ENCODE measurements at regions not wholly inside any gene's neighbourhood (a gene's known extent, or its start where the extent isn't known, plus 50 kb on each side); places are given as distances from the start of the nearest gene placed in this dataset.

- Mint-ChIP-seq H3K9me3 (peaks cover 2% of the 10 kb centered on the region), H3K27me3 (no peaks in the 10 kb centered on the region), H3K36me3 (no peaks in the 10 kb centered on the region), H3K4me1 (no peaks in the 10 kb centered on the region), H3K4me3 (no peak overlapping the region), H3K27ac (no peak overlapping the region)
- POLR2A ChIA-PET, result no interaction called here
- ATAC-seq (ENCODE audit: low read depth) (no peak), DNase-seq (no peak)
These were observed 585.5 kb downstream of the INHBA start for GRCh38 chr7:41117431-41117830.

GRCh38 chr7:41116817-41117216, 586.1 kb downstream of the INHBA start:
- Mint-ChIP-seq H3K27ac (no peak overlapping the region), H3K4me3 (no peak overlapping the region), H3K4me1 (no peaks in the 10 kb centered on the region), H3K9me3 (peaks cover 2% of the 10 kb centered on the region), H3K27me3 (no peaks in the 10 kb centered on the region), H3K36me3 (no peaks in the 10 kb centered on the region)
- DNase-seq (no peak), ATAC-seq (ENCODE audit: low read depth) (no peak)
- POLR2A ChIA-PET, result no interaction called here

DNA sequence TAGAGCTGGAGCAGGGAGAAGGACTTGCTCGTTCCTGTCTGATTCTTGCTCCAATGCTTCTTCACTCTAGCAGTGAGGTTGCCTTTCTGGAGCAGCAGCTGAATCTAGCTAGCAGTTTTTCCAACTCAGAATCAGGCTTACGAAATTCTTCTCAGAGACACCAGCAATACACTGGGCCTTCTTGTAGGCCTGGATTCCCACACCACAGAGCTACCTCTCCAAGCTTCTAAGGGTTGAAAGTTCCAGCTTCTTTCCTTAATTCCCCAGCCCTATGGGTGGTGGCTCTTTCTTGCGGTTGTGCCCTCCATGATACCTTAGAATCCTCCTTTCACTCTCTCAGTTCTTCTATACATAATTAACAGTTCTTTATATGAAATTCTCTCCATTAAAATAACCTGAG, 586.6 kb downstream of the INHBA start:
- POLR2A ChIA-PET, result no interaction called here
- ATAC-seq (ENCODE audit: low read depth), result no peak
- H3K36me3 Mint-ChIP-seq, result no peaks in the 10 kb centered on the region
- no peaks in the 10 kb centered on the region for H3K4me1 Mint-ChIP-seq
- no peak overlapping the region for H3K4me3 Mint-ChIP-seq
- peaks cover 2% of the 10 kb centered on the region for H3K9me3 Mint-ChIP-seq
- no peak overlapping the region for H3K27ac Mint-ChIP-seq
- H3K27me3 Mint-ChIP-seq, result no peaks in the 10 kb centered on the region
- no peak for DNase-seq

- DNase-seq (no peak), ATAC-seq (ENCODE audit: low read depth) (no peak)
- Mint-ChIP-seq H3K4me1 (no peaks in the 10 kb centered on the region), H3K9me3 (no peaks in the 10 kb centered on the region), H3K36me3 (no peaks in the 10 kb centered on the region), H3K27me3 (no peaks in the 10 kb centered on the region), H3K27ac (no peak overlapping the region), H3K4me3 (no peak overlapping the region)
- POLR2A ChIA-PET, result no interaction called here
These were observed 588.2 kb downstream of the INHBA start for GRCh38 chr7:41114691-41115090.

- Mint-ChIP-seq H3K4me3 (no peak overlapping the region), H3K9me3 (no peaks in the 10 kb centered on the region), H3K27me3 (no peaks in the 10 kb centered on the region), H3K36me3 (no peaks in the 10 kb centered on the region), H3K4me1 (no peaks in the 10 kb centered on the region), H3K27ac (no peak overlapping the region)
- POLR2A ChIA-PET, result no interaction called here
- ATAC-seq (ENCODE audit: low read depth) (no peak), DNase-seq (no peak)
These were observed 588.8 kb downstream of the INHBA start for GRCh38 chr7:41114131-41114530.

DNA sequence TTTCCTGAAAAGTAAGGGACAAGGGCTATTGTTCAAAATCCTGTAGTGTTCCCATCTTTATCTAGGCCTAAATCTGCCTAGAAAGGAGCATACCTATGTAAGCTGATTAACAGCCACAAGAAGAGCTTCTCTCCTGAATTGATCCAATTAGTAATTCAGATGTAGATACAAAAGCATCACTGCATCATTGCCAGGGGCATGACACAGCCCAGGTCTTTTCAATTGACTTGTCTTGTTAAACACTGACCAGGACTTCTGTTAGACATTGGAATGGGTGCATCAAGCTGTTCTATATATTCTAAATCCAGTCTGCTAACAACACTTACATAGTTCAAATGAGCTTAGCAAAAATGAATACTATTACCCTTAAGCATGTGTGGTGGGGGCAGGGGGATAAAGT, 589.2 kb downstream of the INHBA start:
- Mint-ChIP-seq H3K9me3 (no peaks in the 10 kb centered on the region), H3K27ac (no peak overlapping the region), H3K27me3 (no peaks in the 10 kb centered on the region), H3K36me3 (no peaks in the 10 kb centered on the region), H3K4me3 (no peak overlapping the region), H3K4me1 (no peaks in the 10 kb centered on the region)
- ATAC-seq (ENCODE audit: low read depth), result no peak
- POLR2A ChIA-PET, result no interaction called here
- DNase-seq, result no peak

DNA sequence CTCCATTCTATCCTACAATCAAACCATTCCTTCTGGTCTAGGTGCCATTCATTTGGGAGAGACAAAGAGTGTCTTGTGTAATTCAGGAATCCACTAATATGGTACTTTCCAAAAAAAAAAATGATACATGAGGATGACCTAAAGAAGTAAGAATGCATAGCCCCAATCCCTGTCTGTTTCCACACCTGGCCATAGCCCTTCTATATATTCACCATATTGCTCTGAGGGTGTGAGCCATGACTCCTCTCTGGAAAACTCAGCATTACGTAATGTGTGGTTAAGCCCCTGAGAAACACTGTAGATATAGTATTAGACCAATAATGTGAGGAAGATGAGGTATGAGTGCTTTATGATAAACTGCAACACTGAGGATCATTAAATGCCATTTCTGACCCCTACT, 592.7 kb downstream of the INHBA start:
- Mint-ChIP-seq H3K27ac (no peak overlapping the region), H3K27me3 (no peaks in the 10 kb centered on the region), H3K4me3 (no peak overlapping the region), H3K9me3 (no peaks in the 10 kb centered on the region), H3K36me3 (no peaks in the 10 kb centered on the region), H3K4me1 (no peaks in the 10 kb centered on the region)
- ATAC-seq (ENCODE audit: low read depth) (no peak), DNase-seq (no peak)
- POLR2A ChIA-PET, result no interaction called here

GRCh38 chr7:41108821-41109220, 594.1 kb downstream of the INHBA start:
- no peak overlapping the region for H3K4me3 Mint-ChIP-seq
- no peaks in the 10 kb centered on the region for H3K4me1 Mint-ChIP-seq
- H3K27ac Mint-ChIP-seq, result no peak overlapping the region
- H3K36me3 Mint-ChIP-seq, result no peaks in the 10 kb centered on the region
- POLR2A ChIA-PET, result no interaction called here
- no peak for ATAC-seq (ENCODE audit: low read depth)
- H3K27me3 Mint-ChIP-seq, result no peaks in the 10 kb centered on the region
- DNase-seq, result no peak
- no peaks in the 10 kb centered on the region for H3K9me3 Mint-ChIP-seq

DNA sequence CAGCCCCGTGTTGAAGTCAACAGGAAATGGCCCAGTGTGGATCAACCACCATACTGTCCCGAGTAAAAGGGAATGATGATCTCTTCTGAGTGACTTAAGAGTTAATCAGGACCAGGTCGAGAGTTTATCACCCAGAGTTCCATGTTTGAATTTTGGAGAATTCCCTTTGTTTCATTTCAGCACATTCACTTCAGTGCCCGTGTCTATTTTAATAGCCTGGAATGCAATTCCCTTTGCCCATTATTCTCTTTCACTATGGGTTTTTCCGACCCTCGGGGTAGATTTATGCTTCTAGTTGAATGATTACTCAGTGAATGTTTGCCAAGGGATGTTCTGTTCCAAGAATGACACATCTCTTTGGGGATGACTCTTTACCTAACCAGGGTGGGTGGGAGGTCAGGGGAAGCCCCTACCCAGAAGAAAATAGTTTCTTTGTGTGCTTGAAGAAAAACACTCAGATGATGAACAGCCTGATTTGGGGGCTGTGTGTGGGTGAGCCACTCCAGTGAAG, 594.9 kb downstream of the INHBA start:
- Mint-ChIP-seq H3K4me3 (no peak overlapping the region), H3K27me3 (no peaks in the 10 kb centered on the region), H3K4me1 (no peaks in the 10 kb centered on the region), H3K9me3 (no peaks in the 10 kb centered on the region), H3K27ac (no peak overlapping the region), H3K36me3 (no peaks in the 10 kb centered on the region)
- DNase-seq (no peak), ATAC-seq (ENCODE audit: low read depth) (no peak)
- POLR2A ChIA-PET, result no interaction called here

DNA sequence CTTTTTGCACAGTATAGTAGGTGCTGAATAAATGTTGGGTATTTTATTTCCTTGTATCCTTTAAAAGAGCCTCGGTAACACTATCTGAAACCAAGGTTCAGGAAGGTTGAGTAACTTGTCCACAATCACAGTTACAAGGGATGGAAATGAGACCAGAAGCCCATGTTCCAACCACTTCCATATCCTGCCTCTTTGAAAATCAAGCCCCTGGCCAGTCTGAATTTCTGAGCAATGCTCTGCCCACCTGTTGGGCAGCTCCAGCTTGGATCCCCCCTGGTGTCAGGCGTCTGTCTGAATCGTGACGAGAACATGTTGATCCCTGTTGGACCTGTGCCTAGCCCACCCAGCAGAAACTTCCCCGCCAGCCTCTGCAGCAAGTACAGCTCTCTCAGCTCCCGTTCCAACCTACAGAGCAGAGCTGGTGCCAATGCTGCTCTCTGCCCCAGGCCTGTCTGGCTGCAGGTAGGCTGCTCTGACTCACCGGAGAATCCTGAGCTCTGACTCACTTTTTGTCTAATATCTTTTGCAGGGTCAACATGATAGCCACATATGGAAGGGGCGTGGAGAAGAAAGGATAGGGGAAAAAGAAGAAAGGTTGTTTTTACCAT, 595.5 kb downstream of the INHBA start:
- POLR2A ChIA-PET, result no interaction called here
- H3K9me3 Mint-ChIP-seq, result no peaks in the 10 kb centered on the region
- no peaks in the 10 kb centered on the region for H3K27me3 Mint-ChIP-seq
- H3K4me1 Mint-ChIP-seq, result no peaks in the 10 kb centered on the region
- H3K27ac Mint-ChIP-seq, result no peak overlapping the region
- no peak overlapping the region for H3K4me3 Mint-ChIP-seq
- DNase-seq, result no peak
- no peaks in the 10 kb centered on the region for H3K36me3 Mint-ChIP-seq
- ATAC-seq (ENCODE audit: low read depth), result no peak

GRCh38 chr7:41104631-41105030, 598.3 kb downstream of the INHBA start:
- H3K9me3 Mint-ChIP-seq, result no peaks in the 10 kb centered on the region
- POLR2A ChIA-PET, result no interaction called here
- no peaks in the 10 kb centered on the region for H3K36me3 Mint-ChIP-seq
- H3K4me1 Mint-ChIP-seq, result no peaks in the 10 kb centered on the region
- DNase-seq, result no peak
- H3K27ac Mint-ChIP-seq, result no peak overlapping the region
- H3K4me3 Mint-ChIP-seq, result no peak overlapping the region
- H3K27me3 Mint-ChIP-seq, result no peaks in the 10 kb centered on the region
- ATAC-seq (ENCODE audit: low read depth), result no peak

GRCh38 chr7:41103331-41103730, 599.6 kb downstream of the INHBA start:
- Mint-ChIP-seq H3K27me3 (no peaks in the 10 kb centered on the region), H3K4me3 (no peak overlapping the region), H3K36me3 (no peaks in the 10 kb centered on the region), H3K4me1 (no peaks in the 10 kb centered on the region), H3K27ac (no peak overlapping the region), H3K9me3 (no peaks in the 10 kb centered on the region)
- ATAC-seq (ENCODE audit: low read depth) (no peak), DNase-seq (no peak)
- POLR2A ChIA-PET, result no interaction called here

- no peaks in the 10 kb centered on the region for H3K4me1 Mint-ChIP-seq
- DNase-seq (no peak), ATAC-seq (ENCODE audit: low read depth) (no peak)
- POLR2A ChIA-PET, result no interaction called here
- no peaks in the 10 kb centered on the region for H3K27me3 Mint-ChIP-seq
- H3K36me3 Mint-ChIP-seq, result no peaks in the 10 kb centered on the region
- H3K9me3 Mint-ChIP-seq, result no peaks in the 10 kb centered on the region
- H3K27ac Mint-ChIP-seq, result no peak overlapping the region
- no peak overlapping the region for H3K4me3 Mint-ChIP-seq
These were observed 604.0 kb downstream of the INHBA start for GRCh38 chr7:41098846-41099245.

DNA sequence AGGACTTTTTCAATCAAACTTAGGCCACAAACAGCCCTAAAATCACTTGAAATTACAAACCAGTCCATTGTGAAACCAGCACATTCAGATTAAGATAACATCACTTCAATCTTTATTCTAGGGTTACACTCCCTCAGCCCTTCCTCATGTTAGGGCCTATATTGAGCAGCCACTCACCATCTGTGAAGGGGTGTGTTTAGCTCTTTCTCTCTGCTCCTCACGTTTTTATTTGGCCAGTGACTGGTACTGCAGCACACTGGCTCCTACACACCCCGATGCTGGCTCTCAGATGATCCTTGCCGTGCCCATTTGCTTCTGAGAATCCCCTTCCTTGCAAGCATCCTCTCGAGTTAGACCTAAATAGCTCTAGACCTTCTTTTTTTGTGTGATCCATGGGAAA, 604.5 kb downstream of the INHBA start:
- POLR2A ChIA-PET, result no interaction called here
- Mint-ChIP-seq H3K4me3 (no peak overlapping the region), H3K36me3 (no peaks in the 10 kb centered on the region), H3K27ac (no peak overlapping the region), H3K9me3 (no peaks in the 10 kb centered on the region), H3K27me3 (no peaks in the 10 kb centered on the region), H3K4me1 (no peaks in the 10 kb centered on the region)
- ATAC-seq (ENCODE audit: low read depth) (no peak), DNase-seq (no peak)

DNA sequence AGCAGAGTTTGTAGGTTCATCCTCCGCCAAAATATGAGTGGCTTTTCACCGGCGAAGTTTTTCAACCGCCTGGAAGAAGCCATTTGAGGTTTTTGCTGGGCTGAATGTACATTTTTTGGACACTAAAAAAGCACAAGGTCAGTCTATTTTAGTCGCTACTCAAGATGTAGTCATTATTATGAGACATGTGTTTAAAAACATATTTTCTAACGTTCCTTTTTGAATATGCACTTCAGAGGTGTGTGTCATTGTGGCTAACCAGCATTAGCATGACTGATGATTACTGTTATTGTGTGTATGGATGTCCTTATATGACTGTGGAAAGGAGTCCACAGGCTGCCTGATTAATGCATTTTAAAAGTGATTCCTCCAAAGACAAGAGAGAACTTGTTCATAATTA, 605.4 kb downstream of the INHBA start:
- POLR2A ChIA-PET, result no interaction called here
- Mint-ChIP-seq H3K27me3 (no peaks in the 10 kb centered on the region), H3K4me1 (no peaks in the 10 kb centered on the region), H3K4me3 (no peak overlapping the region), H3K27ac (no peak overlapping the region), H3K36me3 (no peaks in the 10 kb centered on the region), H3K9me3 (no peaks in the 10 kb centered on the region)
- DNase-seq, result no peak
- no peak for ATAC-seq (ENCODE audit: low read depth)
